ENCODE measurements at regions not wholly inside any gene's neighbourhood (a gene's known extent, or its start where the extent isn't known, plus 50 kb on each side); places are given as distances from the start of the nearest gene placed in this dataset.
"Not testable (repeated sequence)": the region's sequence is repeated elsewhere in the genome, so short reads cannot be mapped to it uniquely, and the experiment has no call there.

- TF ChIP-seq CTCF (IDR thresholded peaks at IDR 0.05; ENCODE audit: low read depth, low read length), result no peak
- no peak overlapping the region for H3K4me3 ChIP-seq (ENCODE audit: low read depth, low read length)
These were observed 171.5 kb downstream of the EVA1A start for GRCh38 chr2:75389271-75389670.

GRCh38 chr2:75381032-75381431 is 179.7 kb downstream of the EVA1A start:
- H3K4me3 ChIP-seq (ENCODE audit: low read depth, low read length), result no peak overlapping the region
- no peak for TF ChIP-seq CTCF (IDR thresholded peaks at IDR 0.05; ENCODE audit: low read depth, low read length)

- no peak for TF ChIP-seq CTCF (IDR thresholded peaks at IDR 0.05; ENCODE audit: low read depth, low read length)
- no peak overlapping the region for H3K4me3 ChIP-seq (ENCODE audit: low read depth, low read length)
These were observed 180.3 kb upstream of the TACR1 start for GRCh38 chr2:75379476-75380210.

GRCh38 chr2:75375646-75376582 is 176.6 kb upstream of the TACR1 start:
- no peak overlapping the region for H3K4me3 ChIP-seq (ENCODE audit: low read depth, low read length)
- TF ChIP-seq CTCF (IDR thresholded peaks at IDR 0.05; ENCODE audit: low read depth, low read length), result no peak

- not testable (repeated sequence) for H3K4me3 ChIP-seq (ENCODE audit: low read depth, low read length)
These were observed 175.2 kb upstream of the TACR1 start for GRCh38 chr2:75374414-75374957.

- TF ChIP-seq CTCF (IDR thresholded peaks at IDR 0.05; ENCODE audit: low read depth, low read length), result no peak
- H3K4me3 ChIP-seq (ENCODE audit: low read depth, low read length), result no peak overlapping the region
These were observed 168.1 kb upstream of the TACR1 start for GRCh38 chr2:75367401-75367800.

GRCh38 chr2:75361486-75361885 is 162.2 kb upstream of the TACR1 start:
- no peak for TF ChIP-seq CTCF (IDR thresholded peaks at IDR 0.05; ENCODE audit: low read depth, low read length)
- no peak overlapping the region for H3K4me3 ChIP-seq (ENCODE audit: low read depth, low read length)

Measured in WI38 (cell line).